SJSA1 (cell line): ENCODE measurements at regions not wholly inside any gene's neighbourhood (a gene's known extent, or its start where the extent isn't known, plus 50 kb on each side); places are given as distances from the start of the nearest gene placed in this dataset.

Experiments used
- DNase-seq, 2 experiments: peaks; one replicate each; pipeline ENCODE4 v3.0.0-alpha.2; 2015 to 2020; ENCODE audit warnings: low spot score in 2 of 2, low read depth in 1 of 2
- H3K27ac ChIP-seq: fragments of 250-450 bp; sonication (Bioruptor Pico); 2 replicates; pipeline ENCODE4 v1.5.1; 2020; ENCODE audit warnings: mild to moderate bottlenecking, moderate library complexity
- H3K27me3 ChIP-seq: fragments of 250-450 bp; sonication (Bioruptor Pico); replicated peaks from 2 replicates; pipeline ENCODE4 v1.5.1; 2020; ENCODE audit warnings: mild to moderate bottlenecking, moderate library complexity
- H3K36me3 ChIP-seq: fragments of 250-450 bp; sonication (Bioruptor Pico); 2 replicates; pipeline ENCODE4 v1.5.1; 2020; ENCODE audit warnings: mild to moderate bottlenecking
- H3K4me1 ChIP-seq: fragments of 250-450 bp; sonication (Bioruptor Pico); replicated peaks from 2 replicates; pipeline ENCODE4 v1.6.1; 2021; ENCODE audit warnings: mild to moderate bottlenecking
- H3K4me3 ChIP-seq: fragments of 250-450 bp; sonication (Bioruptor Pico); 2 replicates; pipeline ENCODE4 v1.5.1; 2020; ENCODE audit warnings: mild to moderate bottlenecking
- H3K9me3 ChIP-seq: fragments of 250-450 bp; sonication (Bioruptor Pico); replicated peaks from 2 replicates; pipeline ENCODE4 v1.5.1; 2020; ENCODE audit warnings: mild to moderate bottlenecking

DNA sequence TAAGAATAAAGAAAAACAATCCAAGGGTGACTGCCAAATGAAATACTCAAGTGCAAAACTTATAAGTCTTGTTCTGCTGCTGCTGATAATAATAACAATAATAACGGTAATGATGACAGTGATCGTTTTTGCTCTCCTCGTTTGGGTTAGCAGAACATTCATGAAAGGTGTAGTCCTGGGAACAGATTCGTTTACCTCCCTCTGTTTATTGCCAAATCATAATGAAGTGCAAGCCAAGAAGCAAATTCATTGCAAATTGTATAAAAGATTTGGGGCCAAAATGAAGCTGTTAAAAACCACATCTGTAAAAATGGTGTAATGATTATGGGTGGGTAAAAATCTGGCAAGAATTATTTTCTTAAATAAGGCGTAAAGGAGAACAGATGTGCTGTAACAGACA is 587.2 kb upstream of the MKI67 start:
- Histone ChIP-seq H3K27me3 (no peaks in the 10 kb centered on the region), H3K9me3 (peaks cover 6% of the 10 kb centered on the region), H3K36me3 (no peaks in the 10 kb centered on the region), H3K27ac (no peak overlapping the region), H3K4me3 (no peak overlapping the region), H3K4me1 (no peaks in the 10 kb centered on the region)
- no peak for DNase-seq

DNA sequence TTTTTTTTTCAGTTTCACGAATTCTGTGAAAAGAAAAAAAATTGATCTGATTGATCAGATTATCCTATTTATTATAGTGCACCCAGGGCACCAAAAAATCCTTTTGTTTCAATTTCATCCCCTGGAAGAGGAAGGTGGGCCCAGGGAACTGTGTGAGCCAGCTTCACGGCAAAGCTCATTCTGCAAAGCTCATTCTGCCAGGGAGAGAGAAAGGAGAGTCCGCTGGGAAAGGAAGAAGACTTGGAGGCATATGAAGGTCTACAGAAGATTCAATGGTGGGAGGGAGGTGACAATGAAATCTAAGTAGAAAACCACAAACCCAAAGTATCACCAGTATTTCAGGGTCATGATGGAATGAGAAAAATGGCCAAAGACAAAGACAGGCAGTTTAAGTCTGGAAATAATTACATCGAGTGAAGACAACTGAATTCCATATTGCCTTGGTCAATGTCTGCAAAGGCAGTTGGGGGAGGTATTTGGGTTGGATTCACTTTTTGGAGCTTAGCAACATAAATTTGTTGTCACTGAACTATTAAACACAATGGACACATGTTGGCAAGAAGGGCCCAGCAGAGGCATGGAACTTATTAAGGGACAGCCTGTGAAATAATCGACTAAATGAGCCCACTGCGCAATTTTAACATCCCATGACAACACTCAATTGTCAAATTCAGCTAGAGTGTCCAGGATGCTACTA is 587.8 kb upstream of the MKI67 start:
- Histone ChIP-seq H3K4me1 (no peaks in the 10 kb centered on the region), H3K27ac (no peak overlapping the region), H3K9me3 (peaks cover 6% of the 10 kb centered on the region), H3K4me3 (no peak overlapping the region), H3K36me3 (no peaks in the 10 kb centered on the region), H3K27me3 (no peaks in the 10 kb centered on the region)
- no peak for DNase-seq

DNA sequence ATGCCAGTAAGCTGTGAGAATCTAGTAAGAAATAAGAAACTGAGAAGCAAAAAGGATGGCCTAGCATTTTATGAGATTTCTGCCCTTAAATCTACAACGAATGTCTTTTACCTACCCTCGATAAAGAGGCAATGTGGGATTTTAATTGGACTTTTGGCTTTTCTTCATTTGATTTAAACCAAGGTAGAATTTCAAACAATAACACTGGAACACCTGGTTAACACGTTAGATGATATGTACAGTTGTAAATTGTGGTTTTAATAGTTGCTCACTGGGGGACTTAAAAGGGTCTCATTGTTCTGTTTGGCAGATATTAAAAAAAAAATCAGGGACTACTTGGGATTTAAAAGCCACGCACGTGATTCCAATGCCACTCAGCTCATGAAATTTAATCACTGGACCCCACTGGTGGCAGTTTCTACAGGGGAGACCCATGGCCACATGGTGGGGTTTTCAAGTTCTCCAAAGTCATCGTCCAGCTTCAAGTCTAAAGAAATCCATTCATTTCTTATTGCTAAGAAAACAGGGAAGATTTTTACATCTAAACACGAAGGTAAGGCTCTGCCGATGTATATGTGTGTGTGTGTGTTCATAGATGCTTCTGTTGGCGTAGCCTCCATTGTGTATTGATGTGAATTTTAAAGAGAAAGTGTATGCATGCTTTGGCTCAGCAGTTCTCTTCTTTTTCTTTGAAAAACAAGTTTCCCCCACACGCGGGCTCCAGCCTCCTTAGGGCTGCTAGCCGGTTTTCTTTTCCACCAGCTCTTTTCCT is 588.6 kb upstream of the MKI67 start:
- no peaks in the 10 kb centered on the region for H3K4me1 ChIP-seq
- no peaks in the 10 kb centered on the region for H3K27me3 ChIP-seq
- H3K9me3 ChIP-seq: peaks cover 6% of the 10 kb centered on the region
- no peak for DNase-seq
- H3K27ac ChIP-seq: no peak overlapping the region
- no peaks in the 10 kb centered on the region for H3K36me3 ChIP-seq
- H3K4me3 ChIP-seq: no peak overlapping the region

DNA sequence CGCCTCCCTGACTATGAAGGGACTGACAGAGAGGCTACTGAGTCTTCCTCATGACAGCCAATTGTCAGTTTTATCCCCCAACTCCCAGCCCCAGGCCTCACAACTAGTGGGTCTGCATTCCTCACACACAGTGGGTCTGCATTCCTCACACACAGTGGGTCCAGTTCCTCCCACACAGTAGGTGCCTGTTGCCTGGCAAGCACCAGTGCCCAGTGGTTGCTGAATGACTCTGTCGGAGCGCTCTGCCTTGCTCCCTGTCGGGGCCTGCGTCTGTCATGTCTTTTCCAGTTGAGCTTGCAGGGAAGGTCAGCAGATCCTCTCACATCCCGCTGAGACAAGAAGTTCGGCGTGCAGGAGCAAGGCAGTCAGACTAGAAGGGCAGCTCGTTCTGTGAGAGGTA is 590.0 kb upstream of the MKI67 start:
- no peak for DNase-seq
- Histone ChIP-seq H3K36me3 (no peaks in the 10 kb centered on the region), H3K27ac (no peak overlapping the region), H3K4me1 (no peaks in the 10 kb centered on the region), H3K4me3 (no peak overlapping the region), H3K27me3 (no peaks in the 10 kb centered on the region), H3K9me3 (peaks cover 6% of the 10 kb centered on the region)

DNA sequence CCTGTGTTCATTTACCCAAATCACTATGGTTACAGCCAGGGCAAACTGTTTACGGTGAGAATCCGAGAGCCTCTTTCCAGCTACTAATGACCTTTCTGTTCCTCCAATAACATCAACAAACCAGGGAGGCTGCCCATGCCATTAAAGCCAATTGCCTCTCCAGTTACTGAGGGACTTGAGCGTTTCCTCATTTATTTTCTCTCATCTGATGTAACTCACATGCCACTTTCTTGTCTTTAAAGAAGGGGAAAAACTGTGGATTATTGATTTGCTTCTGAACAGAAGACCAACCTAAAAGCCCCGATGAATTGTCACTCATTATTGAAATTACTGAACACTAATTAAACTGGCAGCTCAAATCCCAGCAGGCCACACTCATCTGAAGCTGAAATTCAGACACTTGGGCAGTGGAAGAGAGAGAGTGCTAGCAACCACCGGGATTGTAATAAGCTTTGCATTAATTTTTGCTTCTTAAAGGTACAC is 595.8 kb upstream of the MKI67 start:
- Histone ChIP-seq H3K9me3 (peaks cover 9% of the 10 kb centered on the region; the same call in 1 of the 2 replicates), H3K27me3 (no peaks in the 10 kb centered on the region), H3K36me3 (no peaks in the 10 kb centered on the region), H3K4me3 (no peak overlapping the region), H3K27ac (no peak overlapping the region), H3K4me1 (no peaks in the 10 kb centered on the region)
- DNase-seq: no peak

DNA sequence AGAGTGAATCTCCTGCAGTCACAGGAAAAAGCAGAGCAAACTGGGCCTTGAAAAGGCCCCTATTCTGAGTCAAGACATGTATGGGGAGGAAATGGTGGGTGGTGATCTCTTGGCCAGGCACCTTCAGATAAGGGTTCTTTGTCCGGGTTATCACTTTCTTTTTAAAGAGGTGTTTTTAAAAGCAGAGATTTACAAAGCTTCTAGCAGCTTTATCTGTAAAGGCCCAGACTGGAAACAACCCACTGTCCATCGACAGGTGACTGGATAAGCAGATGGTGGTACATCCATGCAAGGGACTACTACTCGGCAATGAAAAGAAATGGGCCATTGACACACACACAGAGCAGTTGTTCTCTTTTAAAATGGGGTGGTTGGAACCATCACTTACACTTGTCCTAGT is 596.7 kb upstream of the MKI67 start:
- no peaks in the 10 kb centered on the region for H3K36me3 ChIP-seq
- no peak overlapping the region for H3K27ac ChIP-seq
- no peaks in the 10 kb centered on the region for H3K27me3 ChIP-seq
- H3K4me1 ChIP-seq: no peaks in the 10 kb centered on the region
- peaks cover 9% of the 10 kb centered on the region; the same call in 1 of the 2 replicates for H3K9me3 ChIP-seq
- no peak overlapping the region for H3K4me3 ChIP-seq
- no peak for DNase-seq

DNA sequence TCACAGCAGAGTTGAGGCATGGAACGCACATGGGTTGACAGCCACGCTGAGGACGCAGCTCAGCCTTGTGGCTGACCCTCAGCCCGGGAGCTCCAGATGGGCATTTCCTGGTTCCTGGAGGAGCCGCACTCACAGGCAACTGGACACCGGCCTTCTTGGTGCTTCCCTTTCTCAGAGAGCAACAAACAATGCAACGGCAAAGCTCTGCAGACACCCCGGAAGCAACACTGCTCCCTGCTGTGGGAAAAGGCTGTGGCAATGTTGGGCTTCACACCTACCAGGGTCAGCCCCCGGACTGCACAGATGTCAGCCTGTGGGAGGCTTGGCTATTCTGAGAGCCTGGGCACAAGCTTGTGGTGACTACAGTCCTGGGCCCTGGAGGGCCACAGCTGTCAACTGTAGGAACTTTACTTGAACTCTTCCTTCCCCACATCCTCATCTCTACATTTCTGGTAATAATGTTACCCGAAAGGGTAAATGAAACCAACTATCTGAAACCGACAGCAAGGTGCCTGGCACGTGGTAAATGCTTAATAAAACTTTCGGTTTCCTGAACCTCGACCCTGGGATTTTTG is 597.5 kb upstream of the MKI67 start:
- Histone ChIP-seq H3K36me3 (no peaks in the 10 kb centered on the region), H3K4me1 (no peaks in the 10 kb centered on the region), H3K27me3 (no peaks in the 10 kb centered on the region), H3K27ac (no peak overlapping the region), H3K4me3 (no peak overlapping the region), H3K9me3 (peaks cover 6% of the 10 kb centered on the region; the same call in 1 of the 2 replicates)
- no peak for DNase-seq

DNA sequence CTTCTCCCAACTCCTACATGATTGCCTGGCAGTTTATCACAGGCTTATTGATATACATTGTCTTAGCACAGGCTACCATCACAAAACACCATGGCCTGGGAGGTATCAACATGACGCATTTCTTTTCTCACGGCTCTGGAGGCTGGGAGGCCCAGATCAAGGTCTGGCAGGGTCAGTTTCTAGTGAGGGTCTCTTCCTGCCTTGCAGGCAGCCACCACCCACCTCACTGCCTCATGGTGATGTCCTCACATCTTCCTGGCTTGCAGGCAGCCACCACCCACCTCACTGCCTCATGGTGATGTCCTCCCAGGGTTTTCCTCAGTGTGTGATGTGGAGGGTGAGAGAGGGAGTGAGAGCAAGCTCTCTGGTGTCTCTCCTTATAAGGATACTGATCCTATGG is 599.3 kb upstream of the MKI67 start:
- H3K9me3 ChIP-seq: peaks cover 6% of the 10 kb centered on the region; the same call in 1 of the 2 replicates
- H3K27ac ChIP-seq: no peak overlapping the region
- H3K36me3 ChIP-seq: no peaks in the 10 kb centered on the region
- H3K4me1 ChIP-seq: no peaks in the 10 kb centered on the region
- H3K4me3 ChIP-seq: no peak overlapping the region
- no peaks in the 10 kb centered on the region for H3K27me3 ChIP-seq
- DNase-seq: no peak

DNA sequence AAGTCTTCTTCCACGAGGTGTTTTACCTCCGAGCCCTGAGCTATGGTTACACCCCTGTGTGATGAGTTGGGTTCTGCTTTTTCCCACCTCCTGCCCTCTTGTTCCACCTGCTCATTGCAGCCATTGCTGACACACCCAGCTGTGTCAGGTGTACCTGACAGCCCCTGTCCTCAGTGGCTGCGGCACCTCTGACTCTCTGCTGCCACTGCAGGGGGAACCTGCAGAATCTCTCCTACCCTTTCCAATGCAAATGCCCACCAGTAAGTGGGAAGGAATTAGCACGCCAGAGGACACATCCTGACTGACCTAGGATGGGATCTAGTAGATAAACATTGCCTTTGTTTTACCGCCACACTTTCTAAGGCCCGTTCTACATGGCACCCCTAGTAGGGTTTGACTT is 600.9 kb upstream of the MKI67 start:
- Histone ChIP-seq H3K4me3 (no peak overlapping the region), H3K27me3 (no peaks in the 10 kb centered on the region), H3K9me3 (peaks cover 9% of the 10 kb centered on the region; the same call in 1 of the 2 replicates), H3K4me1 (no peaks in the 10 kb centered on the region), H3K36me3 (no peaks in the 10 kb centered on the region), H3K27ac (no peak overlapping the region)
- no peak for DNase-seq

DNA sequence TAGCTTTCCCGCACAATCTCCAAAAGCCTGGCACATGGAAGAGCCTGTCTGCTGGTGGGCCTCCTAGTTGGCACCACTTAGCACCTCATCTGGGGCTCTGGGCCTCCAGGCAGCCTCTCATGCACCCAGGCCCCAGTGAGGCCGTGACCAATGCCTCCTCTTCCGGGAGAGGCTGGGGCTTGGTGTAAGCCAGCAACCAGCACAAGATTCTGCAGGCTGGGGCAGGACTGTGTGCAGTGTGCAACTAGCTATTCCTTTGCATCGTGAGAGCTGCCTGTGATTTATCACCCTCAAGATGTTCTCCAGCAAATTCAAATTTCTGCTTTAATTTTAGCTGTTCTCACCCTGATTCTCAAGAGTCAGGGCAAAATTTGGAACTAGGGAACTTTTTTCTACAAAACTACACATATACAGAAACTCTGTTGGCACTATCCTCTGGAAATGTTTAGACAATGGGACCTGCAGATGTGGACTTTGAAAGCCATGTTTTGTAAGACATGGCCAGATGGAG is 603.7 kb upstream of the MKI67 start:
- peaks cover 6% of the 10 kb centered on the region; the same call in 1 of the 2 replicates for H3K9me3 ChIP-seq
- no peak overlapping the region for H3K4me3 ChIP-seq
- H3K36me3 ChIP-seq: no peaks in the 10 kb centered on the region
- no peaks in the 10 kb centered on the region for H3K27me3 ChIP-seq
- DNase-seq: no peak
- no peak overlapping the region for H3K27ac ChIP-seq
- no peaks in the 10 kb centered on the region for H3K4me1 ChIP-seq

DNA sequence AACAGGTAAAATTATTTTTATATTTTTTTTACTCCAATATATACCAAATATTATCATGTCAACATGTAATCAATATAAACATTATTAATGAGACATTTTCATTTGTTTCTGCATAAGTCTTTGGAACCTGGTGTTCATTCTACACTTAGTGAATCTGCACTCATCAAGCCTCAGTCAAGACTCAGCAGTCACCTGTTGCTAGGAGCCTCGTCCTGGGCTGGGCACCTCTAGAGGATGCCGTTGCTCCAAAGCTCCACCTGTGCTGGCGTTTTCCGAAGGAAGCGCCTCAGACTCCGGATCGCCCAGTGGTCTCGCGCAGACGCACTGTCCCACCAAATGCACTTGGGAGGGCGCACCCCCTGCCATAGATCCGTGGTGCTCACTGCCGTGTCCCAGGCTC is 604.7 kb upstream of the MKI67 start:
- Histone ChIP-seq H3K9me3 (peaks cover 4% of the 10 kb centered on the region; the same call in 1 of the 2 replicates), H3K27ac (no peak overlapping the region), H3K36me3 (no peaks in the 10 kb centered on the region), H3K27me3 (no peaks in the 10 kb centered on the region), H3K4me3 (no peak overlapping the region), H3K4me1 (no peaks in the 10 kb centered on the region)
- DNase-seq: no peak

DNA sequence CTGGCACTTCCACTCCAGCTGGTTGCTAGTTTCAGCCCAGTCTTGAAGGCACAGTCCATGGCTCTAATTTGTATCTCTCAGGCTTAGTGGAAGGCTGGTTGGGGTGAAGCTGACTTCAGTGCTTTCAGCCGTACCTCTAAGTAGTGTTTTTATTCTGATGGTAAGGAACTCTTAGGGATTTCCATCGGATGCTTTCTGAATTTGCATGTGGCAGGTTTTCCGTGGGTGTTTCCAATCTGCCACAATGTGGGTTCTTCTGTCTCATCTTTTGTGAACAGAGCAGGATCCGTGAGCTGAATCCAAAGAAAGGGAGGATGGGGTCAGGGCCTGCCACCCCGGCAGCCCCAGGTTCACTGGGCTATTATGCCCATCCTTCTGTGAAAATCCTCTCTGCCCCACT is 607.9 kb upstream of the MKI67 start:
- no peak for DNase-seq
- Histone ChIP-seq H3K27ac (no peak overlapping the region), H3K4me3 (no peak overlapping the region), H3K4me1 (no peaks in the 10 kb centered on the region), H3K36me3 (no peaks in the 10 kb centered on the region), H3K27me3 (no peaks in the 10 kb centered on the region), H3K9me3 (peaks cover 4% of the 10 kb centered on the region)

DNA sequence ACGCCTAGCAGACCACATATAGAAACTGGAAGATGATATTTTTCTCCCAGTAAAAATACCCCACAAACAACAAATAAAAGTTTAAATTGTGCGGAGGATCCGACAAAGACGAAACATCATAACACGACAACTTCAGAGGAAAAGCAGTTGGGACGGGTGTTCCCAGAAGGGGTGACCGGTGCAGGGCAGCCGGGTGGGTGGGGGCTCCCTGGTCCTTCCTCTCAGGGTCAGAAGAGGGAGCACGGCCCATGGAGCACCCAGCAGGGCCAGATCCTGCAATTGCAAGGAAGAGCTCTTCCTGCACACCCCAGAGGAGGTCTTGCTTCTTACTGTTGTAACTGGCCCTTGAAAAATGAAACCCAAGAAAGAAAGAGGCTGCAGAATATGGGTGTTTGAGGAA is 608.5 kb upstream of the MKI67 start:
- Histone ChIP-seq H3K27ac (no peak overlapping the region), H3K4me3 (no peak overlapping the region), H3K36me3 (no peaks in the 10 kb centered on the region), H3K27me3 (no peaks in the 10 kb centered on the region), H3K4me1 (no peaks in the 10 kb centered on the region), H3K9me3 (peaks cover 4% of the 10 kb centered on the region)
- DNase-seq: no peak

DNA sequence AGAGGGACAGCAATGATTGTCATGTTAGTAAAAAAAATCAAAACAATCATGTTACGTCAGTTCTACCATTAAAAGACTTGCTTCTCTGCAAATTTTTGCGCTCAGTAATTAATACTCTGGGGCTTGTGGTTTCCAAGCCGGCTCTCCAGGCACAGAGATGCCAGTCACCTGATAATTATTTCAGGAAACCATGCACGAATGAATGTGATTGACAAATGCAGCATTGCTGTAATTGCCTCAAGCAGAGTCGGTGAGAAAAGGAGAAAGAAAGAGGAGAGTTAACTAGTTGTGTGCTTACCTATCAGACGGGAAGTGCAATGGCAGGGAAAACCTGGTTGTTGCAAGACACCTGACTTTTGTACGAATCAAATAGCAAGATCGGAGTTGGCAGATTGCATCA is 609.8 kb upstream of the MKI67 start:
- H3K27me3 ChIP-seq: no peaks in the 10 kb centered on the region
- peaks cover 7% of the 10 kb centered on the region for H3K9me3 ChIP-seq
- H3K4me3 ChIP-seq: no peak overlapping the region
- DNase-seq: no peak
- no peaks in the 10 kb centered on the region for H3K36me3 ChIP-seq
- no peak overlapping the region for H3K27ac ChIP-seq
- no peaks in the 10 kb centered on the region for H3K4me1 ChIP-seq
